ENCODE measurements at regions not wholly inside any gene's neighbourhood (a gene's known extent, or its start where the extent isn't known, plus 50 kb on each side); places are given as distances from the start of the nearest gene placed in this dataset.
A peak's percentile ranks its signal among the peaks of the same experiment; 100 is the strongest.
"Not testable (repeated sequence)": the region's sequence is repeated elsewhere in the genome, so short reads cannot be mapped to it uniquely, and the experiment has no call there.

- ATAC-seq, result no peak
- no peak for DNase-seq (ENCODE audit: missing footprints)
These were observed 149.9 kb upstream of the FBXO33 start for GRCh38 chr14:39582028-39582654.

GRCh38 chr14:39581474-39581873 is 149.2 kb upstream of the FBXO33 start:
- intact Hi-C loops (cut with DNase I), result no loop called here
- DNase-seq (ENCODE audit: missing footprints), result no peak

More at GRCh38 chr14:39582028-39582654, 149.9 kb upstream of the FBXO33 start:
- intact Hi-C loops (cut with DNase I), result no loop called here

GRCh38 chr14:39580696-39581095 is 148.5 kb upstream of the FBXO33 start:
- intact Hi-C loops (cut with DNase I), result no loop called here
- no peak for ATAC-seq

More at GRCh38 chr14:39581474-39581873, 149.2 kb upstream of the FBXO33 start:
- ATAC-seq, result no peak

GRCh38 chr14:39576736-39577135 is 144.5 kb upstream of the FBXO33 start:
- no peak for DNase-seq (ENCODE audit: missing footprints)
- no peak for ATAC-seq
- intact Hi-C loops (cut with DNase I), result no loop called here

More at GRCh38 chr14:39580696-39581095, 148.5 kb upstream of the FBXO33 start:
- DNase-seq (ENCODE audit: missing footprints), result no peak

- ATAC-seq, result no peak
- DNase-seq (ENCODE audit: missing footprints), result no peak
- intact Hi-C loops (cut with DNase I), result no loop called here
These were observed 144.0 kb upstream of the FBXO33 start for GRCh38 chr14:39576258-39576657.

GRCh38 chr14:39568809-39569538 is 136.7 kb upstream of the FBXO33 start:
- ATAC-seq, result no peak
- intact Hi-C loops (cut with DNase I), result no loop called here
- DNase-seq (ENCODE audit: missing footprints), result no peak

- intact Hi-C loops (cut with DNase I), result no loop called here
- no peak for ATAC-seq
- no peak for DNase-seq (ENCODE audit: missing footprints)
These were observed 134.6 kb upstream of the FBXO33 start for GRCh38 chr14:39566795-39567194.

- intact Hi-C loops (cut with DNase I), result no loop called here
- DNase-seq (ENCODE audit: missing footprints) (no peak), ATAC-seq (no peak)
These were observed 131.1 kb upstream of the FBXO33 start for GRCh38 chr14:39563361-39563760.

GRCh38 chr14:39562175-39562574 is 129.9 kb upstream of the FBXO33 start:
- intact Hi-C loops (cut with DNase I), result no loop called here
- DNase-seq (ENCODE audit: missing footprints), result no peak
- ATAC-seq, result no peak

GRCh38 chr14:39558525-39558924 is 126.3 kb upstream of the FBXO33 start:
- DNase-seq (ENCODE audit: missing footprints), result no peak
- intact Hi-C loops (cut with DNase I), result no loop called here
- no peak for ATAC-seq

GRCh38 chr14:39555749-39556148 is 123.5 kb upstream of the FBXO33 start:
- DNase-seq (ENCODE audit: missing footprints) (no peak), ATAC-seq (peak; percentile 65)
- intact Hi-C loops (cut with DNase I), result no loop called here

GRCh38 chr14:39554576-39554975 is 122.3 kb upstream of the FBXO33 start:
- intact Hi-C loops (cut with DNase I), result no loop called here
- DNase-seq (ENCODE audit: missing footprints), result no peak
- no peak for ATAC-seq

- no peak for ATAC-seq
- intact Hi-C loops (cut with DNase I), result no loop called here
- DNase-seq (ENCODE audit: missing footprints), result no peak
These were observed 116.1 kb upstream of the FBXO33 start for GRCh38 chr14:39548358-39548757.

- DNase-seq (ENCODE audit: missing footprints) (no peak), ATAC-seq (no peak)
- intact Hi-C loops (cut with DNase I), result no loop called here
These were observed 115.6 kb upstream of the FBXO33 start for GRCh38 chr14:39547845-39548244.

- no peak for ATAC-seq
- intact Hi-C loops (cut with DNase I), result no loop called here
- DNase-seq (ENCODE audit: missing footprints), result no peak
These were observed 73.6 kb upstream of the FBXO33 start for GRCh38 chr14:39505812-39506211.

- no peak for ATAC-seq
- intact Hi-C loops (cut with DNase I), result no loop called here
- DNase-seq (ENCODE audit: missing footprints), result no peak
These were observed 68.0 kb upstream of the FBXO33 start for GRCh38 chr14:39500253-39500652.

GRCh38 chr14:39499514-39499913 is 67.3 kb upstream of the FBXO33 start:
- intact Hi-C loops (cut with DNase I), result no loop called here
- no peak for DNase-seq (ENCODE audit: missing footprints)
- ATAC-seq, result no peak

- intact Hi-C loops (cut with DNase I); ATAC-seq; DNase-seq (ENCODE audit: missing footprints): not testable (repeated sequence)
These were observed 65.4 kb upstream of the FBXO33 start for GRCh38 chr14:39497677-39498076.

GRCh38 chr14:39492267-39492666 is 60.0 kb upstream of the FBXO33 start:
- peak; percentile 79 for ATAC-seq
- DNase-seq (ENCODE audit: missing footprints), result no peak
- intact Hi-C loops (cut with DNase I), result no loop called here

- intact Hi-C loops (cut with DNase I), result no loop called here
- no peak for DNase-seq (ENCODE audit: missing footprints)
- no peak for ATAC-seq
These were observed 58.9 kb upstream of the FBXO33 start for GRCh38 chr14:39491134-39491571.
